ENCODE measurements at regions not wholly inside any gene's neighbourhood (a gene's known extent, or its start where the extent isn't known, plus 50 kb on each side); places are given as distances from the start of the nearest gene placed in this dataset.

- no peak overlapping the region for H3K27ac ChIP-seq
- intact Hi-C loops (cut with DNase I): no loop called here
These were observed 109.0 kb upstream of the ETV3 start for GRCh38 chr1:157247005-157247763.

GRCh38 chr1:157245823-157246222 lies 107.6 kb upstream of the ETV3 start:
- no peaks in the 10 kb centered on the region for H3K36me3 ChIP-seq
- no peaks in the 10 kb centered on the region for H3K9me3 ChIP-seq
- no peak overlapping the region for H3K4me3 ChIP-seq
- H3K27ac ChIP-seq: no peak overlapping the region
- intact Hi-C loops (cut with DNase I): no loop called here
- no peak for DNase-seq
- 67 to 98% (median 94%) methylated on average over 2 of the region's 2 CpGs for WGBS, 3 donors
- H3K27me3 ChIP-seq: no peaks in the 10 kb centered on the region
- TF ChIP-seq POLR2A (IDR thresholded peaks at IDR 0.05): no peak
- TF ChIP-seq CTCF (IDR thresholded peaks at IDR 0.05): no peak
- TF ChIP-seq EP300 (IDR thresholded peaks at IDR 0.05): no peak
- no peaks in the 10 kb centered on the region for H3K4me1 ChIP-seq (ENCODE audit: insufficient read depth)

More at GRCh38 chr1:157247005-157247763, 109.0 kb upstream of the ETV3 start:
- Histone ChIP-seq H3K4me1 (ENCODE audit: insufficient read depth) (no peaks in the 10 kb centered on the region), H3K9me3 (no peaks in the 10 kb centered on the region), H3K4me3 (no peak overlapping the region), H3K27me3 (no peaks in the 10 kb centered on the region), H3K36me3 (no peaks in the 10 kb centered on the region)
- TF ChIP-seq EP300 (IDR thresholded peaks at IDR 0.05): no peak
- TF ChIP-seq POLR2A (IDR thresholded peaks at IDR 0.05): no peak
- TF ChIP-seq CTCF (IDR thresholded peaks at IDR 0.05): no peak
- WGBS, 3 donors: 83 to 92% (median 89%) methylated on average over 2 of the region's 2 CpGs
- DNase-seq: no peak

GRCh38 chr1:157241185-157241538 lies 103.0 kb upstream of the ETV3 start:
- Histone ChIP-seq H3K9me3 (no peaks in the 10 kb centered on the region), H3K4me3 (no peak overlapping the region), H3K4me1 (ENCODE audit: insufficient read depth) (no peaks in the 10 kb centered on the region), H3K36me3 (no peaks in the 10 kb centered on the region), H3K27ac (no peak overlapping the region), H3K27me3 (no peaks in the 10 kb centered on the region)
- intact Hi-C loops (cut with DNase I): no loop called here
- no peak for DNase-seq
- TF ChIP-seq EP300 (IDR thresholded peaks at IDR 0.05) (no peak), POLR2A (IDR thresholded peaks at IDR 0.05) (no peak), CTCF (IDR thresholded peaks at IDR 0.05) (no peak)
- 80 to 89% (median 86%) methylated on average over 2 of the region's 2 CpGs for WGBS, 3 donors

GRCh38 chr1:157240495-157241184 lies 102.4 kb upstream of the ETV3 start:
- no peaks in the 10 kb centered on the region for H3K27me3 ChIP-seq
- intact Hi-C loops (cut with DNase I): no loop called here
- no peak overlapping the region for H3K4me3 ChIP-seq
- DNase-seq: no peak
- no peak for TF ChIP-seq CTCF (IDR thresholded peaks at IDR 0.05)
- TF ChIP-seq POLR2A (IDR thresholded peaks at IDR 0.05): no peak
- no peak for TF ChIP-seq EP300 (IDR thresholded peaks at IDR 0.05)
- H3K27ac ChIP-seq: no peak overlapping the region
- 60 to 65% (median 61%) methylated on average over 7 of the region's 7 CpGs for WGBS, 3 donors
- no peaks in the 10 kb centered on the region for H3K36me3 ChIP-seq
- H3K4me1 ChIP-seq (ENCODE audit: insufficient read depth): no peaks in the 10 kb centered on the region
- H3K9me3 ChIP-seq: no peaks in the 10 kb centered on the region
